Transverse colon (tissue), 4 donors: ENCODE measurements at regions not wholly inside any gene's neighbourhood (a gene's known extent, or its start where the extent isn't known, plus 50 kb on each side); places are given as distances from the start of the nearest gene placed in this dataset.

ENCODE experiments used
- DNase-seq: peaks from one replicate; pipeline ENCODE4 v3.0.0-alpha.2; 2019
- H3K27ac ChIP-seq, 4 donors: fragments of 200-600 bp; sonication (generic); 2 replicates each; pipeline ENCODE4 v1.5.1; 2016 to 2018; ENCODE audit warnings: inconsistent platforms in 4 of 4
- H3K27me3 ChIP-seq: fragments of 200-600 bp; sonication (generic); 2 replicates; pipeline ENCODE4 v1.5.1; 2017; ENCODE audit warnings: inconsistent platforms
- H3K36me3 ChIP-seq, 4 donors: fragments of 200-600 bp; sonication (generic); 2 replicates each; pipeline ENCODE4 v1.5.1; 2017 to 2019; ENCODE audit warnings: inconsistent platforms in 4 of 4
- H3K4me1 ChIP-seq, 4 donors: fragments of 200-600 bp; sonication (generic); 2 replicates each; pipeline ENCODE4 v1.5.1; 2017 to 2020; ENCODE audit warnings: inconsistent platforms in 4 of 4
- H3K4me3 ChIP-seq, 4 donors: fragments of 200-600 bp; sonication (generic); 1 replicate in 1 of 4; 2 replicates in 3 of 4; pipeline versions ENCODE4 v1.5.1 to v1.6.1; 2017 to 2019; ENCODE audit warnings: inconsistent platforms in 4 of 4
- H3K9me3 ChIP-seq, 2 donors: fragments of 200-600 bp; sonication (generic); 2 replicates each; pipeline ENCODE4 v1.5.1; 2017 to 2019; ENCODE audit warnings: inconsistent platforms in 2 of 2
- EP300 ChIP-seq: sonication (generic); formaldehyde crosslinking; IDR thresholded peaks from one replicate; pipeline ENCODE4 v1.6.1; 2017; ENCODE audit warnings: antibody characterized with exemption, low read depth
- POLR2A ChIP-seq: fragments of 450-650 bp; IDR thresholded peaks from one replicate; pipeline ENCODE4 v1.6.1; 2016; ENCODE audit warnings: antibody characterized with exemption, mild to moderate bottlenecking, moderate library complexity
- POLR2AphosphoS5 ChIP-seq, 3 donors: sonication (generic); formaldehyde crosslinking; IDR thresholded peaks; one replicate each; pipeline ENCODE4 v1.6.1; 2016; ENCODE audit warnings: antibody characterized with exemption in 3 of 3
- WGBS, 2 donors: methylation state at CpG; one replicate each; pipeline ENCODE4 v1.1.5; 2018; ENCODE audit warnings: low coverage in 1 of 2; 5-methylcytosine and 5-hydroxymethylcytosine counted together
- in situ Hi-C, 4 donors: fragments of 200-750 bp; cut with MboI; loops; one replicate each; pipeline versions ENCODE4 v1.15.0 to v1.15.1; 2017; ENCODE audit warnings: low sequenced_read_pairs in 3 of 4, low pct_ligation_motif_present in 1 of 4, low pct_unique_long_range_greater_than_20kb in 1 of 4
- intact Hi-C: fragments of 100-400 bp; cut with DNase I; formaldehyde crosslinking; loops from one replicate; pipeline ENCODE4 v1.15.1; 2023; ENCODE audit warnings: low total_unique reads
- TF ChIP-seq, protein P1 (sequence below), 5 experiments: fragments of 200-600 bp in 3 of 5; fragments of 450-650 bp in 2 of 5; sonication (generic) in 3 of 5; IDR thresholded peaks; 1 replicate in 2 of 5; 2 replicates in 3 of 5; pipeline ENCODE4 v1.5.1; 2016 to 2017; ENCODE audit warnings: antibody characterized with exemption in 5 of 5, inconsistent platforms in 3 of 5, mild to moderate bottlenecking in 2 of 5, moderate library complexity in 1 of 5

DNA sequence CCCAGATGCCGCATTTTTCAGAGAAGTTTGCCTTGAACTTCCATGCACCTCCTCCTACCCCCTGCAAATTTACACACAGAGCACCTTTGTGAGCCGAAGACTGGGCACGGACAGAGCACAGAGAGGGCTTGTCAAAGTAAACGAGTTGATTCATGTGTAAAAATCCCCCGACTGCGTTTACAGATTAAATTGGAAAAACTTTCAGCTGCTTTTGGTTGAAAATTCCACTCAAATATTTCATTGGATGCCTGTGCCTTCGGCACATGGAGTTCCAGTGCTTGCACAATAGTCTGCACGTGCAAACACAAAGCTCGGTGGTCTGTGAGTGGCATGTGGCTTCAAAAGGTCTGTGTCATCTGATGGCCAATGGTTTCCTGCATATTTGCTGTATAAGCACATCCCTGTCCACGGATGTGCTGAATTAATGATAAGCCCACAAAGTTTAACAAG lies 177.5 kb downstream of the SETD4 start:
- H3K27ac ChIP-seq = no peak overlapping the region
- intact Hi-C loops (no loop called here), in situ Hi-C loops (no loop called here)
- no peaks in the 10 kb centered on the region for H3K27me3 ChIP-seq
- H3K4me1 ChIP-seq = no peaks in the 10 kb centered on the region
- H3K9me3 ChIP-seq = no peaks in the 10 kb centered on the region
- no peak overlapping the region for H3K4me3 ChIP-seq
- no peak for DNase-seq
- no peaks in the 10 kb centered on the region for H3K36me3 ChIP-seq
- WGBS, 2 donors = 51 to 54% methylated on average over 5 to 10 of the region's 10 CpGs
- no peak for TF ChIP-seq EP300
- TF ChIP-seq POLR2AphosphoS5 (IDR thresholded peaks at IDR 0.05) = no peak
- TF ChIP-seq, protein P1, sequence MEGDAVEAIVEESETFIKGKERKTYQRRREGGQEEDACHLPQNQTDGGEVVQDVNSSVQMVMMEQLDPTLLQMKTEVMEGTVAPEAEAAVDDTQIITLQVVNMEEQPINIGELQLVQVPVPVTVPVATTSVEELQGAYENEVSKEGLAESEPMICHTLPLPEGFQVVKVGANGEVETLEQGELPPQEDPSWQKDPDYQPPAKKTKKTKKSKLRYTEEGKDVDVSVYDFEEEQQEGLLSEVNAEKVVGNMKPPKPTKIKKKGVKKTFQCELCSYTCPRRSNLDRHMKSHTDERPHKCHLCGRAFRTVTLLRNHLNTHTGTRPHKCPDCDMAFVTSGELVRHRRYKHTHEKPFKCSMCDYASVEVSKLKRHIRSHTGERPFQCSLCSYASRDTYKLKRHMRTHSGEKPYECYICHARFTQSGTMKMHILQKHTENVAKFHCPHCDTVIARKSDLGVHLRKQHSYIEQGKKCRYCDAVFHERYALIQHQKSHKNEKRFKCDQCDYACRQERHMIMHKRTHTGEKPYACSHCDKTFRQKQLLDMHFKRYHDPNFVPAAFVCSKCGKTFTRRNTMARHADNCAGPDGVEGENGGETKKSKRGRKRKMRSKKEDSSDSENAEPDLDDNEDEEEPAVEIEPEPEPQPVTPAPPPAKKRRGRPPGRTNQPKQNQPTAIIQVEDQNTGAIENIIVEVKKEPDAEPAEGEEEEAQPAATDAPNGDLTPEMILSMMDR (IDR thresholded peaks at IDR 0.05) = no peak
- TF ChIP-seq POLR2A = no peak

DNA sequence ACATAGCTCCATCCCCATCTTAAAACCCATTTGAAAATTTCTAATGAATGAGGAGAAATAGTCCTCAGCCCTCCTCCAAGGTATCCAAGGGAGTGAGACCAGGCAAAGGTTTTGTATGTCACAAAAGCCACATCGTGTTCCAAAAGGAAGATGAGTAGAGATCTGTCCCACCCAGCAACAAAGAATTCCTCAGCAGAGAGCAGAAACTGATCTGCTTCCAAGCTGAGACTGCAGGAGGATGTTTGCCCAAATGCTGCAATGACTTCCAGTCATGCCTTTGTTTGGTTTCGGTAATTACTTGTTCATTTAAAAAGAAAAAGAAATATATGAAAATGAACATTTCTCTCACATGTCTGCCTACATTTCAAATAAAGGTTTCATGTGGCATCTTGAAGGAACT lies 186.9 kb downstream of the SETD4 start:
- 38% methylated on average over 2 of the region's 2 CpGs for WGBS, 2 donors
- TF ChIP-seq POLR2A (no peak), EP300 (no peak), POLR2AphosphoS5 (IDR thresholded peaks at IDR 0.05) (no peak)
- TF ChIP-seq, protein P1 (IDR thresholded peaks at IDR 0.05) = no peak
- peaks cover 3% of the 10 kb centered on the region for H3K27me3 ChIP-seq
- H3K27ac ChIP-seq = no peak overlapping the region
- no peak overlapping the region for H3K4me3 ChIP-seq
- H3K4me1 ChIP-seq = no peaks in the 10 kb centered on the region
- intact Hi-C loops (no loop called here), in situ Hi-C loops (no loop called here)
- H3K9me3 ChIP-seq = no peaks in the 10 kb centered on the region
- H3K36me3 ChIP-seq = no peaks in the 10 kb centered on the region
- DNase-seq = no peak

DNA sequence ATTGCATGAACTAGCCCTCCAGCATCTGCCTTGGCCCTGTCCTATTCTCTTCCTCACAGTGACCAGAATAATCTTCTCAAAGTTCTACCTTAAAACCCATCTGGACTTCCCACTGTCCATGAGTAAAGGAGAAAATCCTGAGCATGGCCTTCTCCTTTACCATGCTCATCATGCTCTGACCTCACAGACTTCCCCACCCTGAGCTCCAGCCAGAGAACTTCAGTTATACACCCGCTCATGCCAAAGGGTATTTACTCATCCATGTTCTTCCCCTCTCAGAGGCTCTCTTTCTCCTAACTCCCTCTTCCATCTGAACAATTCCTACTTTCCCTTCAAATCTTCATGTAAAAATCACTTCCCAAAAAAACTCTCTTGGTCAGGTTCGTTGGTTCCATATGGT lies 188.4 kb downstream of the SETD4 start:
- WGBS, 2 donors = 79 to 88% methylated on average over 2 of the region's 2 CpGs
- intact Hi-C loops = no loop called here

DNA sequence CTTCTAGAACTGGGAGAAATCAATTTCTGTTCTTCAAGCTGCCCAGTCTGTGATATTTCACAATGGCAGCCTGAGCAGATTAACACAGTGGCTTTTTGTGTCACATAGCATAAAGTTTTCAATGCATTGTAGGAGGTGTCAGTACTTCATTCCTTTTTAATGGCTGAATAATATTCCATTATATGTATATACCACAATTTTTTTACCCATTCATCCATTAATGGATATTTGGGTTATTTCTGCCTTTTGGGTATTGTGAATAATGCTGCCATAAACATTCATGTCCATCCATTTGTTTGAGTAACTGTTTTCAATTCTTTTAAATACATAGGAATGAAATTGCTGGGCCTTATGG lies 191.5 kb downstream of the SETD4 start:
- H3K27me3 ChIP-seq = no peaks in the 10 kb centered on the region
- H3K27ac ChIP-seq = no peak overlapping the region
- intact Hi-C loops (no loop called here), in situ Hi-C loops (no loop called here)
- DNase-seq = no peak
- no peaks in the 10 kb centered on the region for H3K36me3 ChIP-seq
- no peaks in the 10 kb centered on the region for H3K4me1 ChIP-seq
- no peak overlapping the region for H3K4me3 ChIP-seq
- TF ChIP-seq EP300 (no peak), POLR2AphosphoS5 (IDR thresholded peaks at IDR 0.05) (no peak), POLR2A (no peak)
- TF ChIP-seq, protein P1 (IDR thresholded peaks at IDR 0.05) = no peak
- H3K9me3 ChIP-seq = no peaks in the 10 kb centered on the region

More for the DNA sequence above, 188.4 kb downstream of the SETD4 start:
- Histone ChIP-seq H3K4me3 (no peak overlapping the region), H3K9me3 (no peaks in the 10 kb centered on the region), H3K27me3 (no peaks in the 10 kb centered on the region), H3K27ac (no peak overlapping the region), H3K4me1 (no peaks in the 10 kb centered on the region), H3K36me3 (no peaks in the 10 kb centered on the region)
- TF ChIP-seq POLR2A (no peak), EP300 (no peak), POLR2AphosphoS5 (IDR thresholded peaks at IDR 0.05) (no peak)
- TF ChIP-seq, protein P1 (IDR thresholded peaks at IDR 0.05) = no peak
- in situ Hi-C loops = no loop called here
- no peak for DNase-seq
